D341Med (cell line): ENCODE measurements at regions not wholly inside any gene's neighbourhood (a gene's known extent, or its start where the extent isn't known, plus 50 kb on each side); places are given as distances from the start of the nearest gene placed in this dataset.
"Not testable (repeated sequence)": the region's sequence is repeated elsewhere in the genome, so short reads cannot be mapped to it uniquely, and the experiment has no call there.

Experiments
- DNase-seq: peaks from one replicate; pipeline ENCODE4 v3.0.0; 2012; ENCODE audit warnings: low spot score

DNA sequence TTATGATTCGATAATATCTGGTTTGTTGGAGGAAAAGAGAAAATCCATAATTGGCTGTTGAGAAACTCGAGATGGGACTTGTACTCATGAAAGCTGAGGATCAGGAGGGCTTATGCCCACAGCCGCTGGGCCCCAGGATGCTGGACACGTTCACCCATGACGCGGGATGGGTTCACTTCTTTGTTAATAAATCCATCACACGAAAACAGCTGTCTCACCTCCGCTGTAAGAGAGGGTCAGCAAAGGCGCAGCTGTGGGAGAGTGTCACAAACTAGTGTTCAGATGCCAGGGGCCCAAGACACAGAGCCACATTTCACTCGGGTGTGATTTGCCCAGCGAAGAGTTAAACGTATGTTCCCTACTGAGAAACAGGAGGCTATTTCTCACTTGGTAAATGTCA, 315.1 kb downstream of the THBS2 start:
- DNase-seq = no peak

DNA sequence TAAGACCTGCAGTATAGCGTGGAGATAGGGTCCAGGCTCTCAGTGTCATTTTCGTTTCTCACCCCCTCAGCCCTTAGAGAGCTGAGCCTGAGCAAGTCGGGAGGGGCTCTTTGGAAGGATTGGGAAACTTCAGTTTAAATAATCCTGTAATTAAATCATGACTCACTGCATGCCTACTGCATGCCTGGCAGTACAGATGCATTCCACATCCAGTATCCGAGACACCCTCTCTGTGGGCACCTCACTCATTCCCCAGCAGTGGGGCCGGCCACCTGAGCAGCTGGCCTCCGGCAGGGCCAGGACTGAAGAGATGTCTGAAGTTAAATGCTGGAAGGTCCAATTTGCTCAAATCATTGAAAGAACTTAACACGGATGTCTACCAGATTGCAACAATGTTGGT, 316.6 kb downstream of the THBS2 start:
- DNase-seq = no peak

DNA sequence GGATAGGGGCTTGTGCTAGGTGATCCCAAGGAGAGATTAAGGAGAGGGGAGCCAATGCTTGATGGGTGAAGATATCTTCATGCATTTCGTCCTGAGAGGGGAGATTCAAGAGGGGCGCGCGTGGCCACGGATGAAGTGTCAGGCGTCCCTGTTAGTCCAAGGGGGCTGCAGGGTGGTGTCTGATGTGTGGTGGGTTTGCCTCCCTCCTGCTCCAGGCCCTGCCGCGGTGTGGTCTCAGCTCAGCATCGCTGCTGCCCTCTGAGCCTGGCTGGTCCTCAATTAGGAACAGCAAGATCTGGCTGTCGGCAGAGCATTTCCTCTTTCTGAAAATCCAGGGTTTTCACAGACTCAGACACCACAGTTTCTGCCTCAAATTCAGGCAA, 318.0 kb downstream of the THBS2 start:
- no peak for DNase-seq

DNA sequence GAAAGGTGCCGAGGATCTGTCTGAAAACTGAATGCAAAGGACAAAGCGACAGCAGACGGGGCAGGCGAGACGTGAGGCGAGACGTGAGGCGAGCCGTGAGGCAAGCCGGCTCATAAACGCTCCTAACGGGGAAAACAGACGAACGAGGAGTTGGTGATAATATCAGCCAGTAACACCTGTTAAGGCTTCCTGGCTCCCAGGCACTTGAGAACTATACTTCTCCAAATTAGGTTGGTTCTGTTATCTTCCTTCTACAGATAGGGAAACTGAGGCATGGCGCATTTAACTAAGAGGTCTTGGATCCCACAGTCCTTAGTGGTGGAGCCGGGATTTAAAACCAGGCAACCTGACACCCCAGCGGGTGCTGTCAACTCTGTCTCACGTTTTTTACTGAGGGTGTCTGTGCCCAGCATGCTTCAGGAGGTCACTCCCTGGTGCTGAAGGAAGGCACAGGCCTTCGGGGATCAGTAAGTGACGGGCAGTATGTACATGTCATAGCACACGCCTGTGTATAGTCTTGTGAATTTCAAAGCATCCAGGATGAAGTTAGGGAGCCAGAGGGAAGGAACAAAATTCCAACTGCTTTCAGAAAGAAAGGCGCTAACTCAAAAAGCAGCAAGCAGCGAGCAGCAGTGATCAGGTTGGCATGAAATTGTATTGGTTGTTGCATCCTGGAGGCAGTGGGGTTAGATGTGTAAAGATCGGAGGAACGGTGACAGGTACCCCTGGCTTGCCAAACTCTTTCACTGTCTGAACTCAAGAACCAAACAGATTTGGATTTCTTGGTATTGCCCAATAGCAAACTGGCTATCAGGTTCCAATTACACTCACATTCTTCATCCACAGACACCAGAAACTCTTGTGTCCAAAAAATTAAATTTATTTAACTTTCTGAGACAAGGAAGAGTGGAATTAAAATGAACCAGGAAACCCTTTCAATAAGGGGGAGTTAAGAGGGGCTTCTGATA, 318.7 kb downstream of the THBS2 start:
- no peak for DNase-seq

DNA sequence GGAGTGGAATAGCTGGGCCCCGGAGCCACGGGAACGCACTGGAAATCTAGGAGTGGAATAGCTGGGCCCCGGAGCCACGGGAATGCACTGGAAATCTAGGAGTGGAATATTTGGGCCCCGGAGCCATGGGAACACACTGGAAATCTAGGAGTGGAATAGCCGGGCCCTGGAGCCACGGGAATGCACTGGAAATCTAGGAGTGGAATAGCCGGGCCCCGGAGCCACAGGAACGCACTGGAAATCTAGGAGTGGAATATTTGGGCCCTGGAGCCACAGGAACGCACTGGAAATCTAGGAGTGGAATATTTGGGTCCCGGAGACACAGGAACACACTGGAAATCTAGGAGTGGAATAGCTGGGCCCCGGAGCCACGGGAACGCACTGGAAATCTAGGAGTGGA, 321.5 kb downstream of the THBS2 start:
- not testable (repeated sequence) for DNase-seq

DNA sequence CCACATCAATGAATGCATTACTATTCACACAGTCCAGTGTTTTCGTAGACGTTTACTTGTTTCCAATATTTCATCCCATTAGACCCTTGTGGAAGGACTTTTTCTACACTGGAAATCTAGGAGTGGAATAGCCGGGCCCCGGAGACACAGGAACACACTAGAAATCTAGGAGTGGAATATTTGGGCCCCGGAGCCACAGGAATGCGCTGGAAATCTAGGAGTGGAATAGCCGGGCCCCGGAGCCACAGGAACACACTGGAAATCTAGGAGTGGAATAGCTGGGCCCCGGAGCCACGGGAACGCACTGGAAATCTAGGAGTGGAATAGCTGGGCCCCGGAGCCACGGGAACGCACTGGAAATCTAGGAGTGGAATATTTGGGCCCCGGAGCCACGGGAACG, 322.6 kb downstream of the THBS2 start:
- not testable (repeated sequence) for DNase-seq

DNA sequence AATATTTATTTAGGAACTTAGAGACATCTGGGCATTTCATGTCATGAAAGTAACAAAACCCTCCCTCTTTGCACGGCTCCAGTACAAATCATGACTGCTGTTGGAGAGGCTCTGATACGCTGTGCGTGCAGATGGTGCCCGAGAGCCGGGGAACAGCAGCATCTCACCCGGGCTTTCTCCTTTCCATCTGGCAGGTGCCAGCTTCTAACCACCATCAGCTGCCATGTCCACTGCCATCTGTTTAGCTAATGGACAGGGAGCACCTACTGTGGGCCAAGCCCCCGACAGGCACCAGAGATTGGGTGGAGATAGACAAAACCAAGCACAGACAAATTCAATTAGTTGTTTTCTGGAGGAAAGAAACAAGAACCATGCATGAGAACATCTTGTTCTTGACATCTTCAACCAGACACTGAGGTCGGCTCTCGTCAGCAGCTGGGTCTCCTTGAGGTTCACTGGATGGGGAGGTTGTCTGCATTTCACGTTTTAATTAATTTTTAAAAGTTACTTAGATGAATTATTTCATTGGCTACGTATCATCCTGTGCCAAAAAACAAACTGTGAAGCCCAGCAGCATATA, 323.7 kb downstream of the THBS2 start:
- DNase-seq = no peak

DNA sequence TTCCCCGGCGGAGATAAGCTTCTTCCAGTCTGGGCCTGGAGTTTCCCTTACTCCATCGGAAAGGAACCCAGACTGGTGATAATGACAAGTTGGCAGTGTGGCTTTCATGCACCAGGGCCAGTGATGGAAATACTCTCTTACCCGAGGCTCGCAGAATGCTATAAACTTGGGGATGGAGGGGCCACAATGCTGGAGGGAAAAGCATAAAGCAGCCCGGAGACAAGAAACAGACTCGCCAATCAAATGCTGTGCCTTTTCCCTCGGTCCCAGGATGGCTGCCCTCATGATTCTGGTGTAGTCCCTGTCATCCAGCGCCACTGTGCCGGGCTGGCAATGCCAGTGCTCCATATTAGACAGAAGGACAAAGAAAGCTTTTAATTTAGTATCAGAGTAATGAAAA, 325.6 kb downstream of the THBS2 start:
- no peak for DNase-seq

DNA sequence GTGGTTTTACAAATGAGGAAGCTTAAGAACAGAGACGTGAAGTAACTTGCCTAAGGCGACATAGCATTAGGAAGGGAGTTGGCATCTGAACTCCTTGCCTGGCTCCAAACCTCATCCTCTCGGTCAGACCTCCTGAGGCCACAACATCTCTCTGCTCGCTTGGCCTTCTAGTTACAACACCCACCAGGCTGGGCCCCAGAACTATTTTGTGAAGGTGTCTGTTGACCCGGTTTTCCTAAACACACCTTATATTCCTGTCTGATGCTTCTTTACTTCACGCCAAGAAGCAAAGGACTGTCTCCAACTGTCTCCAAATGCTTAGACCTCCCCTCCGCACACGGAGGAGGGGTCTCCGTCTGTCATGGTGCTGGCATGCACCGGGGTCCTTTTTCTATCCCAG, 326.6 kb downstream of the THBS2 start:
- no peak for DNase-seq

DNA sequence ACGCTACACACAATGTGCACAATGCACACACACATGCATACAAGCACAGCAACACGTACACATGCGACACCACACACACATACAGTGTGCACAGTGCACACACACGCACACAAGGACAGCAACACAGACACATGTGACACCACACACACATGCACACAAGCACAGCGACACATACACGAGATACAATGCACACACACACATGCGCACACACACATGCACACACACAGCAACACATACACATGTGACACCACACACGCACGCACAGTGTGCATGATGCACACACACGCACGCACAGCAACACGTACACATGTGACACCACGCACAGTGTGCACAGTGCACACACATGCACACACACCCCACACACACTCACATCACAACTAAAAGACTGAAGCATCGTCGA, 327.3 kb downstream of the THBS2 start:
- DNase-seq = no peak

DNA sequence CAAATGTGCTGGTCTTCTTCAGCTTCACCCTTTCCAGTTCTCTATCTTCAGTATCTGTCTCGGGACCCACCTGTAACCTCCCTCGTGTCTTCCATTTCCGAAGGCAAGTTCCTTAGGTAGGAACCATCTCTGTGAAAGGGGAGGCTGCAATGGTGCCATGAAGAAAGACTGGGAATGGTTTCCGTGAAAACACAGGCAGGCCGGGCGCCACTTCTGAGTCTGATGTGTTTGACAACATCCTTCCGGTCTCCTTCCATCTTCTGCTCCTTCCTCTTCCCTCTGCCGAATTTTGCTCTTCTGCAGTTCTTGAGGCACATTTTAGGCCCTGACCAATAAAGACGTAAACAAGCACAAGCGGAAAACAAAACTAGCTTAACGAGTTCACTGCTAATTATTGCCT, 328.0 kb downstream of the THBS2 start:
- no peak for DNase-seq

DNA sequence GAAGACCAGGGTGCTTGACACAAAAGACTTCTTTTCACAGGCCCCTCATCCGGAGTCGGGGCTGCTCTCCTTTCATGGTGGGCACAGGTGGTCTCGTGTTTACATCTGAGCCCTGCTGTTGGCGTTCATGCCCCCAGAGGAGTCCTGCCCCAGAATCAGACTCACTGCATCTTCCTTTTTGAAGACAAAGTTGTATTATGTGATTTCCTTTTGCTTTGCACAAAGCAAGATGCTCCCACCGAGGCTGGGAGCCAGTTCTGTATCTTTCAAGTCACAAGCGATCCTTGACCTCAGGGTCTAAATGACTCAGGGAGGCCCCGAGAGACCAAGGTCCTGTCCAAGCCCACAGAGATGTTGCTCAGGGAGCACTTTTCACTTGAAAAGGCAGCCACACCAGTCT, 330.5 kb downstream of the THBS2 start:
- no peak for DNase-seq

DNA sequence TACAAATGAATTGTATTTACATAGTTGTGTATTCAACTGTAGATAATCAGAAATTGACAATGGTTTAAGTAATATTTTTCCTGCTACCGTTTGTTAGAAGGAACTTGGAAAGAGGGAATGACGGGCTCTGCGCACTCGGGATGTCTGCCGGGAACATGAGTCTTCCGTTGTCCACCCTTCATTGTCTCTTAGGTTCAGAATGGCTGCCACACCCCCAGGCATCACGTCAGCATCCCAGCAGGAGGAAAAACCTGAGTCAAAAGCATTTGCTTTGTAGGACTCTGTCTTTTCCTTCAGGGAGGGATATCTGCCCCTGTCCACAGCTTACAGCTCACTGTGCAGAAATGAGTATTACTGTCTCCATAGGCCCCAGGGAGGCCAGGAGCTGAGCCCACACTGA, 331.2 kb downstream of the THBS2 start:
- no peak for DNase-seq

DNA sequence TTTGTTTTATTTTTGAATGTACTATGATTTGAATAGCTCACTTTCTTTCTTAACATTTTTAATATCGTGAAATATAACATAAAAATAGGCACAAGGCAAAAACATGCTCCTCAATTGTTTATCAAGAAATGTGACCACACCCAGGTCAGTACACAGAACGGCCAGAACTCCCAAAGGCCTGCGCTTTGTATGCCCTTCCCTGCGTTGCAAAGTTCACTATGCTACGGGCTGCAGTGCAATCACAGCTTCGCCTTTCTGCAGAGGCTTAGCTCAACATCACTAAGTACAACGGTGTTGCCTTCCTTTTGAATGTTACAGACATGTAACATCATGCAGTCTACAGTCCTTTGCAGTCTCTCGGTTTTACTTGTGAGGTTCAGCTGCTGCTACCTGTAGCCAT, 333.4 kb downstream of the THBS2 start:
- DNase-seq = no peak

DNA sequence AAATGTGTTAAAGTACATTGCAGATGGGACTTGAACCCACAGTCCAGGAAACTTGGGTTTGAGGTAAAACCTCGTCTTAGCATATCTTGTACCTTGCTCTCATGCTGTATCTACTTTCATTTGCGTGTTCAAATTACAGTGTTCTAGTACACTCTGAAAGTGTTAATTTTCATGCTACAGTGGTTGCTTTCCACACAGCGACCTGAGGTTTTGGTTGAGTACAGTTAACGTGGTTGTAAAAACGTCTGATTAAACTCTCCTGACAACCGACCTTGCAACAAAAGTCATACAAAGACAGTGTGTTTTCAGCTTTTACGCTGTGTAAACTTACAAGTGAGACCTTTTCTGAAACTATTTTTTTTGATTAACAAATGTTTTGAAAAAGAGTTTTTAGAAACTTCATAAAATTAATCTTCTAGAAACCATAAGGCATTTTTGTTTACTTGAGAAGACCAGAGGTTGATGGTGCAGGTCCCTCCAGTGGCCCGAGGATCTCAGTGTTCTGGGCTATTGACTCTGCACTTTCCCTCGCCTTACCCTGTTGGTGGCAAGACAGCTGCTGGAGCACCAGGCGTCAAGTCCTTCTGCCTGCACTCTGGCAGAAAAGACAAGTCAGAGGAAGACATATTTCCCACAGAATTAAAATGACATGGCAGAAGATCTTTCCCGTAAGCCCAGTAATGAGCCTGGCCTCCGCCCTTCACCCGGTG, 334.0 kb downstream of the THBS2 start:
- no peak for DNase-seq

DNA sequence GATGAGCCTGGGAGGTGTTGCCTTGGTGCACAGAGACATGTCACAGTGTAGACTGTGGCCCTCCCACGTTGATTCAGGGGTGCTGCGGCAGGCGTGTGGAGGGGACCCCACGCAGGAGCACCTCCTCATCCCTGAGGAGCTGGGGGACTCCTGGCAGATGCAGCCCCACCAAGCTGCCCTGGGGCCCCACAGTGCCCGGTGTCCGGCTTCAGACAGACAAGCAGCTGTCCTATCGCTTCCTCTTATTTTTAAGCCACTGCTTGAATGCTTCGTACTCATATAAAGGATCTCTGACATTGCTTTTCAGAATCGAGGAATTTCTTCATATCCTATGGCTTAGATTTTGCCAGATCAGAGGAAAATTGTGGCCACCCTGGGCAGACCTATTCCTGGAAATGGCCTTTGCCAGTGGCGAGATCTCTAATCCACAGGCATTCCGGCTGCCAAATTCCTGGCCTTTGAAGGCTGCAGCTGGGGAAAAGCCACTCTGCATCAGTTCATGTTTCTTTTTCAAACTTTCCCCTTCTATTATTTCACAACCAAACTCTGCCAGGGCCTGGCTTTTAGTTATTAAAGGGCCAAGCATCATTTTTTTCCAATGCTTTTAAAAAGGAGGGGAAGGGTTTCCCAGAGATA, 337.0 kb downstream of the THBS2 start:
- no peak for DNase-seq

DNA sequence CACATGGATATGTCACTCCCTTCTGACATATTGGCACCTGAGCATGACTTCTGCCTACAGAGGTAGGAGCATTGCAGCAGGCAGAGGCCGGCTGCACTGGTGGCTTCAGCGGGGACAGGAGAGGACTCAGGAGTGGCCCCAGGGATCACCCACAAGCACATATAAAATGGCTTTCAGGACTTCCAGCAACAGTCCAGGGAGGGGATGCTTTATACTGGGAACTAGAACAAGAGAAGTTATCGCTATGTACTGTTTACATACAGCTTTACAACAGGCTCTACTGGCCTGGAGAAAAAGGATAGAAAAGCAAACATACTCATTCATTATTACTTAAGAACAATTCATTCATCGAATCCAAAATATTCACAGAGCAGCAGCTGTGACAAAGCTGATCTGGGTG, 337.8 kb downstream of the THBS2 start:
- DNase-seq = no peak

DNA sequence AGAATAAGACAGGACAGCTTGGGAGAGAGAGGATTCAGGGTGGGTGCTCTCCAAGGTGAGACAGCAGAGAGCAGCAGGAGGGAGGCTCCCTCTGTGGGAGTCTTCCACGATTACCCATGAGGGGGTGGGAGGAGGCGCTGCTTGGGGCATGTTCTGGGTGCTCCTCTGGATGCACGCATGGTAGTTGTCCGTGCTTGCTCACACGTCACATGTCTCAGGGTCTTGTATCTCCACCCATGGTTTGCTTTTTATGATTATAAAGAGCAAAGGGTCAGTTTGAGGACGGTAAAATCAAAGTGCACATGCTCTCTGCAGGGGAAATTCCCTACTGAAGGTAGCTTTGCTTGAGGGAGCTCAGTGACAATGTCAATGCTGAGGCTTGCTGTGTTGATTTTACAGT, 338.4 kb downstream of the THBS2 start:
- DNase-seq = no peak

DNA sequence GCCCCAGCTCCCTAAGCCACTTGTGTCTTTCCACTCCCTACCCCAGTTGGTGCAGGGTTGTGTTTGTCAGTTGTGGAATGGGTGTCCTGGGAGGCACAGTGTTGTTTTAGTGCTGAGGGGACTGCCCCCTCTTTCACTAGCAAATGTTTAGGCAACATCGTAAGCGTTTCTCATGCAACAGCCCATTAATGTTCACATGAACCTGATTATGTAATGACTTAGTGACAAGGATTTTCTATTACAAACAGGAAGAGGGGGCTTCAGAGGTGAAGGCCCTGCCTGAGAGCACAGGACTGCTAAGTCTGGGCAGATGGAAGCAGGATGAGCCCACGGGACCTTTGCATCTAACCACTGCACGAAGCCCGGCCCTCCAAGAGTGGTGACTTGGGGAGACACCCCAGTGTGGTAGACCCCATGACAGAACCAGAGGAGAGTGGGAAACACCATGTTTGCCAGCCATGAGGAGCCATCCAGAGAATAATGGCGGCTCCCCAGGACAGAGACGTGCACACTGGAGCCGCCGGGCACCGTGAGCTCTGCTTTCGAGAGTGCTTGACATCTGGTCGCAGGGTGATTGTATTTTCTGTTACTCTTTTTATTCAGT, 339.7 kb downstream of the THBS2 start:
- no peak for DNase-seq

DNA sequence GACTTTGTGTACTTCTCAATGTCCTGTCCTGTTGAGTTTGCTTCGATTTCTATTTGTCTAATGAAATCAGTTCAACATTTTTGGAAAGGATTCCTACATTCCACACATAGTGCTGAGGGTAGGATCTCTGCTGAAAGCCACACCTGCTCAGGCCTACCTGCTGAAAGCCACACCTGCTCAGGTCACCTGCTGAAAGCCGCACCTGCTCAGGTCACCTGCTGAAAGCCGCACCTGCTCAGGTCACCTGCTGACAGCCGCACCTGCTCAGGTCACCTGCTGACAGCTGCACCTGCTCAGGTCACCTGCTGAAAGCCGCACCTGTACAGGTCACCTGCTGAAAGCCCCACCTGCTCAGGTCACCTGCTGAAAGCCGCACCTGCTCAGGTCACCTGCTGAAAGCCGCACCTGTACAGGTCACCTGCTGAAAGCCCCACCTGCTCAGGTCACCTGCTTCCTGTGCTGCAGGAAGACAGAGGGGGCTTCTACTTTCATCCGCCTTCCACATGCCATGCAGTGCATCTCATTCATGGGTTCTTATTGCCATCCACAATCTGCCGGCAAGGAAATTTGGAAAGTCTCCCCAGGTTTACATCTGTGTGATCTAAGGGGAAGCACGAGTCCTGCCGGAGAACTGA, 340.3 kb downstream of the THBS2 start:
- DNase-seq = not testable (repeated sequence)

DNA sequence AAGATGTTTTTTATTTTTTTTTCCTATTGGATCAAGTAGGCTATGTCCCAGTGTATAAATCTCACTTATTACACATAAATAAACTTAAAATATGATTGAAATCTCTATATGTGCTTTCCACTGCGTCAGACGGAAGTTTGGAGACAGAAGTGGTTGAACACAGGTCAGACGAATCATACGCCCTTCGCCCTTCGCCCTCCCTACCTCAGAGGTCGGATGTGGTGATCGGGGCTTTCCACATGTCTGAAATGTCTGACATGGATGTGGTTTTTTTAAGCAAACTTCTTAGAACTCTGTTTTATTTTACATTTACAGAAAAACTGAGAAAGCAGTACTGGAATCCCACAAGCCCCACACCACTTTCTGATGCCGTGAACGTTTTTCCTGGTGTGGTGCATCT, 344.4 kb downstream of the THBS2 start:
- DNase-seq = no peak

DNA sequence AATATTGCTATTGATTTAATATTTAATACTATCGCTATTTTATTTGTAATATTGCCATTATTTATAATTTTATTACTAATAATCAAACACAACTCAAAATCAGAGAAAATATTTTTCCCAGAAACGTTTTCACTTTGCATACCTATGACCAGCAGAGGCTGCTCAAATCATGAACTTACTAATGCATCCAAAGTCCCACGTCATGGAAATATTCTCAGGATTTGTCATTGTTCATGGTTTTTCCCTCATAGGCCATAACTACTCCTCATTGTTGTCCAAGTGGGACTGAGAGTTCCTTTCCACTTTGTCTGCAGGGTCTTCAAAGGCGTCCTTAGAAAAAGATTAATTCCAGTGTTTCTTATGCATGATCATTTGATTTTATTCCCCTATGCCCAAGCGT, 344.8 kb downstream of the THBS2 start:
- DNase-seq = no peak
